Astrocyte of the cerebellum (primary cell): ENCODE measurements at regions not wholly inside any gene's neighbourhood (a gene's known extent, or its start where the extent isn't known, plus 50 kb on each side); places are given as distances from the start of the nearest gene placed in this dataset.

Source experiments
- DNase-seq: peaks from one replicate; pipeline ENCODE4 v3.0.0-alpha.2; 2011; ENCODE audit warnings: low read depth
- H3K4me3 ChIP-seq: 2 replicates; pipeline ENCODE4 v1.5.1; 2011; ENCODE audit warnings: mild to moderate bottlenecking, low read depth, low read length, moderate library complexity
- CTCF ChIP-seq: IDR thresholded peaks from 2 replicates; pipeline ENCODE4 v1.5.1; 2012; ENCODE audit warnings: low read length, low read depth, moderate library complexity, mild to moderate bottlenecking; ENCODE audit errors: missing control alignments
- in situ Hi-C: cut with HindIII; loops from 2 replicates; pipeline ENCODE4 v1.10.0; 2017; ENCODE audit warnings: low sequenced_read_pairs

GRCh38 chr3:40908612-40909011 lies 290.7 kb upstream of the CTNNB1 start:
- H3K4me3 ChIP-seq = no peak overlapping the region
- no peak for DNase-seq
- TF ChIP-seq CTCF = no peak
- in situ Hi-C loops = no loop called here

DNA sequence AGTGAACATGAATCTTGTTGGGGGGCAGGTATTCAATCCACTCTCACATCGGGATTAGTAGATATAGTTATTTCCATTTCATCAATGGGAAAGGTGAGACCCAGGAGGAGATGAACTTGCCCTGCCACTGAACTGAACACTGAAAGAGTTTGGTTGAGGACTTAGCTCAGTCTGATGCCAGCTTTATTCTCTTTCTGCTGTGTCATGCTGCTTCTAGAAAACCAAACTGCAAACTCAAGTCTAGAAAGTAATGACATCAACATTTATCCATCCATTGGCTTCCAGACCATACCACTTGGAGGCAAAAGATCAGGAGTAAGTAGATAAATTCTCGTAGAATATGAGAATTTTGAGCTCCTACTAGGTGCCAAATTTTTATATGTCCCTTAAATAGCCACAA lies 288.0 kb upstream of the CTNNB1 start:
- in situ Hi-C loops = no loop called here
- TF ChIP-seq CTCF = no peak

GRCh38 chr3:40911928-40912327 lies 287.4 kb upstream of the CTNNB1 start:
- DNase-seq = no peak
- no peak for TF ChIP-seq CTCF
- in situ Hi-C loops = no loop called here
- H3K4me3 ChIP-seq = no peak overlapping the region

More for the DNA sequence above, 288.0 kb upstream of the CTNNB1 start:
- no peak overlapping the region for H3K4me3 ChIP-seq
- no peak for DNase-seq

- TF ChIP-seq CTCF = no peak
- in situ Hi-C loops = no loop called here
- no peak overlapping the region for H3K4me3 ChIP-seq
- no peak for DNase-seq
Observed at GRCh38 chr3:40912461-40912860, 286.8 kb upstream of the CTNNB1 start.

DNA sequence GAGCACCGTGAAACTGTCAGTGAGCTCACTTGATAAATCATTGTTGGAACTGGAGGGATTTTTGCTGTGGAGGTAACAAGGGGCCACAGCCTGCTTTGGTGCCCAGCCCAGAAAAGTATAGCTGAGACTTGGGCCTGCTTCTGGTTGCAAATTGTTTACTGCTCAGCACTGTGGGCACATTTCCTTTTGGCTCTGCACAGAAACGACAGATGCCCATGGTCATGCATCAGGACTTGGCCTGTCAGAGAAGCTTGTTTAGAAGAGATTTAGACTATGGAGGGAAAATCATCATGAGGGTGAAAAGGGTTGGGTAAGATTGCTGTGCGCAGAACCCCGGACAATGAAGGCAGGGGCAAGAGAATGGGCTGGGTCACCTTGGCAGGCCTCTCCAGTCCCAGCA lies 286.1 kb upstream of the CTNNB1 start:
- no peak for TF ChIP-seq CTCF
- H3K4me3 ChIP-seq = no peak overlapping the region
- DNase-seq = no peak
- in situ Hi-C loops = no loop called here

DNA sequence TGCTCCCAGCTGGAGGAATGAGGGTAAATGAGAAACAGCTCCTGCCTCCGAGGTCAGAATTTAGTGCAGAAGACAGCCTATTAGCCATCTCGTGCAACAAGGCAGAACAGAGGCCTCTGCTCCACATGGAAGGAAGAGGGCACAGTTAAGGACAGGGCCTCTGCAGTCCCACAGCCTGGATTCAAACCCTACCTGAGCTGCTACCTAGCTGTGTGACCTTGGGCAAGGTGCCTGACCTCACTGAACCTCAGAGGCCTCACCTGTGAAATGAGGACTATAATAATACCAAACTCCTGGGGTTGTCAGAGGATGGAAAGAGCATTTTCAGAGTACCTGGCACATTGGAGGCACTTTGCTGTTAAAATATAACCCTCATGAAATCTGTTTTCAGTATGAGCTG lies 285.7 kb upstream of the CTNNB1 start:
- no peak for DNase-seq
- no peak overlapping the region for H3K4me3 ChIP-seq
- TF ChIP-seq CTCF = no peak
- in situ Hi-C loops = no loop called here

DNA sequence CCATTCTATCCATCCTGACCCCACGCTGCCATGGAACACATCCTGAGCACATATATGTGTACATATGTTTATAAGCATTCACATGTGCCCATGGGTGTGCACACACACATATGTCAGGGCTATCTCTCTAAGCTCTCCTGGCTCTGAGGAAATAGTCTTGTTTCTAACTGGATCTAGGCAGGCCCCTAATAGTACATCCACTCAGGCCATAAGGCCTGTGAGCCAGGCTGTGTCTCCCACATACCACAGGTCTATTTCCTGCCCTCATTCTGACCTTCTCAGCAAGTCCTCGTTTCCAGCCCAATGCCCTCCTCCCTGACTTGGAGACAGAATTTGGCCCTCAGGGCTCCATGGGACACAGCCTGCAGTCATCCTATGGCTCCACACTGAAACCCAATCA lies 284.8 kb upstream of the CTNNB1 start:
- no peak for TF ChIP-seq CTCF
- no peak for DNase-seq
- no peak overlapping the region for H3K4me3 ChIP-seq
- in situ Hi-C loops = no loop called here
